Endodermal cell (in vitro differentiated cells): ENCODE measurements at regions not wholly inside any gene's neighbourhood (a gene's known extent, or its start where the extent isn't known, plus 50 kb on each side); places are given as distances from the start of the nearest gene placed in this dataset.

Experiments used
- DNase-seq: peaks from one replicate; pipeline ENCODE4 v3.0.0-alpha.2; 2017
- H3K27ac ChIP-seq: 2 replicates; pipeline ENCODE4 v1.5.1; 2013; ENCODE audit warnings: mild to moderate bottlenecking, low read depth, low read length, moderate library complexity
- H3K27me3 ChIP-seq: 2 replicates; pipeline ENCODE4 v1.6.1; 2013; ENCODE audit warnings: mild to moderate bottlenecking, low read length, moderate library complexity; ENCODE audit not compliant: insufficient read depth, control insufficient read depth, poor library complexity, severe bottlenecking
- H3K36me3 ChIP-seq: 2 replicates; pipeline ENCODE4 v1.7.0; 2013; ENCODE audit warnings: mild to moderate bottlenecking, low read length, moderate library complexity; ENCODE audit not compliant: control insufficient read depth, insufficient read depth
- H3K4me1 ChIP-seq: one replicate; pipeline ENCODE4 v1.7.0; 2013; ENCODE audit warnings: low read length; ENCODE audit not compliant: control insufficient read depth, insufficient read depth
- H3K4me3 ChIP-seq: 2 replicates; pipeline ENCODE4 v1.5.1; 2013; ENCODE audit warnings: mild to moderate bottlenecking, low read length, moderate library complexity
- H3K9ac ChIP-seq: 2 replicates; pipeline ENCODE4 v1.6.1; 2013; ENCODE audit warnings: mild to moderate bottlenecking, low read length, moderate library complexity; ENCODE audit not compliant: poor library complexity, severe bottlenecking; ENCODE audit errors: extremely low read depth
- H3K9me3 ChIP-seq: 2 replicates; pipeline ENCODE4 v1.6.1; 2013; ENCODE audit warnings: mild to moderate bottlenecking, low read length, moderate library complexity; ENCODE audit not compliant: control insufficient read depth
- H3K27ac Mint-ChIP-seq: 2 replicates; pipeline ENCODE4 v1.8.0; 2020; ENCODE audit warnings: mixed read lengths
- H3K27me3 Mint-ChIP-seq: 2 replicates; pipeline ENCODE4 v1.8.0; 2021; ENCODE audit warnings: mild to moderate bottlenecking, mixed read lengths; ENCODE audit not compliant: insufficient read depth
- H3K36me3 Mint-ChIP-seq: 2 replicates; pipeline ENCODE4 v1.8.0; 2020; ENCODE audit warnings: low read depth, mixed read lengths
- H3K4me1 Mint-ChIP-seq: 2 replicates; pipeline ENCODE4 v1.8.0; 2020; ENCODE audit warnings: mixed read lengths
- H3K4me3 Mint-ChIP-seq: 2 replicates; pipeline ENCODE4 v1.8.0; 2020; ENCODE audit warnings: mild to moderate bottlenecking, moderate library complexity, mixed read lengths
- H3K9me3 Mint-ChIP-seq: 2 replicates; pipeline ENCODE4 v1.8.0; 2020; ENCODE audit warnings: mild to moderate bottlenecking, mixed read lengths
- CTCF ChIP-seq: fragments of 200-600 bp; sonication (generic); conservative IDR thresholded peaks from 2 replicates; pipeline ENCODE4 v1.5.0; 2021; ENCODE audit warnings: antibody characterized with exemption, mild to moderate bottlenecking
- WGBS, 2 experiments: methylation state at CpG; one replicate each; pipeline versions ENCODE4 v1.1.5 to v1.1.7; 2013; ENCODE audit warnings: missing lambda C conversion rate in 2 of 2, mixed read lengths in 1 of 2; ENCODE audit not compliant: insufficient coverage in 1 of 2, insufficient read length in 1 of 2; 5-methylcytosine and 5-hydroxymethylcytosine counted together

GRCh38 chr1:14363036-14363590 lies 235.4 kb upstream of the KAZN start:
- H3K9me3 ChIP-seq: no peaks in the 10 kb centered on the region
- Mint-ChIP-seq H3K27ac (no peak overlapping the region), H3K27me3 (peaks cover 35% of the 10 kb centered on the region), H3K9me3 (peaks cover 4% of the 10 kb centered on the region), H3K4me1 (peaks cover 8% of the 10 kb centered on the region), H3K4me3 (no peak overlapping the region), H3K36me3 (no peaks in the 10 kb centered on the region)
- DNase-seq: no peak
- WGBS, 2 experiments: 86% methylated on average over 2 to 5 of the region's 5 CpGs
- H3K36me3 ChIP-seq: no peaks in the 10 kb centered on the region
- TF ChIP-seq CTCF: no peak
- H3K4me1 ChIP-seq: peaks cover 3% of the 10 kb centered on the region
- no peak overlapping the region for H3K27ac ChIP-seq
- no peak overlapping the region for H3K4me3 ChIP-seq
- H3K27me3 ChIP-seq: peaks cover 13% of the 10 kb centered on the region
- H3K9ac ChIP-seq: no peak overlapping the region

GRCh38 chr1:14363707-14364413 lies 234.6 kb upstream of the KAZN start:
- H3K9me3 Mint-ChIP-seq: peaks cover 4% of the 10 kb centered on the region
- H3K27me3 Mint-ChIP-seq: peaks cover 35% of the 10 kb centered on the region
- H3K27ac Mint-ChIP-seq: no peak overlapping the region
- Histone ChIP-seq H3K4me1 (peaks cover 3% of the 10 kb centered on the region), H3K27me3 (peaks cover 21% of the 10 kb centered on the region), H3K36me3 (no peaks in the 10 kb centered on the region), H3K9me3 (no peaks in the 10 kb centered on the region), H3K4me3 (no peak overlapping the region), H3K27ac (no peak overlapping the region), H3K9ac (no peak overlapping the region)
- TF ChIP-seq CTCF: peak; percentile 62
- H3K4me1 Mint-ChIP-seq: peaks cover 8% of the 10 kb centered on the region
- H3K4me3 Mint-ChIP-seq: no peak overlapping the region
- 83 to 100% methylated on average over 2 to 11 of the region's 11 CpGs for WGBS, 2 experiments
- DNase-seq: no peak
- no peaks in the 10 kb centered on the region for H3K36me3 Mint-ChIP-seq

GRCh38 chr1:14365301-14365988 lies 233.0 kb upstream of the KAZN start:
- Mint-ChIP-seq H3K9me3 (peaks cover 4% of the 10 kb centered on the region), H3K4me3 (no peak overlapping the region), H3K27ac (no peak overlapping the region), H3K36me3 (no peaks in the 10 kb centered on the region), H3K27me3 (peaks cover 48% of the 10 kb centered on the region), H3K4me1 (peaks cover 17% of the 10 kb centered on the region)
- DNase-seq: no peak
- H3K27ac ChIP-seq: no peak overlapping the region
- WGBS, 2 experiments: 91 to 96% methylated on average over 7 to 11 of the region's 13 CpGs
- H3K4me3 ChIP-seq: no peak overlapping the region
- no peak overlapping the region for H3K9ac ChIP-seq
- H3K4me1 ChIP-seq: peaks cover 3% of the 10 kb centered on the region
- no peaks in the 10 kb centered on the region for H3K9me3 ChIP-seq
- no peaks in the 10 kb centered on the region for H3K36me3 ChIP-seq
- TF ChIP-seq CTCF: no peak
- peaks cover 37% of the 10 kb centered on the region for H3K27me3 ChIP-seq
